Activated CD4-positive, alpha-beta memory T cell treated with anti-CD3 and anti-CD28 coated beads, Interleukin-2, amount 10 ng/mL, durations not matched to agents 7 days and 5 days (primary cell): ENCODE measurements at regions not wholly inside any gene's neighbourhood (a gene's known extent, or its start where the extent isn't known, plus 50 kb on each side); places are given as distances from the start of the nearest gene placed in this dataset.

Experiments used
- CTCF ChIA-PET: fragments of 350-600 bp; sonication (Branson Sonifier 250); formaldehyde crosslinking; loops from one replicate; lab custom pipeline; 2021; ENCODE audit warnings: antibody characterized with exemption, inconsistent platforms; lab: Charles Lee
- POLR2A ChIA-PET: fragments of 350-600 bp; sonication (Branson Sonifier 250); formaldehyde crosslinking; loops from one replicate; lab custom pipeline; 2021; ENCODE audit warnings: antibody characterized with exemption; lab: Charles Lee
- DNase-seq: peaks from one replicate; pipeline ENCODE4 v3.0.0-alpha.2; 2020
- H3K27ac Mint-ChIP-seq: one replicate; pipeline ENCODE4 v1.8.0; 2021; ENCODE audit warnings: mild to moderate bottlenecking, mixed read lengths
- H3K27me3 Mint-ChIP-seq: one replicate; pipeline ENCODE4 v1.8.0; 2021; ENCODE audit warnings: mixed read lengths
- H3K36me3 Mint-ChIP-seq: one replicate; pipeline ENCODE4 v1.8.0; 2021; ENCODE audit warnings: low read depth, mixed read lengths
- H3K4me1 Mint-ChIP-seq: one replicate; pipeline ENCODE4 v1.8.0; 2021; ENCODE audit warnings: mixed read lengths
- H3K4me3 Mint-ChIP-seq: one replicate; pipeline ENCODE4 v1.8.0; 2021; ENCODE audit warnings: mild to moderate bottlenecking, mixed read lengths
- H3K9me3 Mint-ChIP-seq: one replicate; pipeline ENCODE4 v1.8.0; 2021; ENCODE audit warnings: mixed read lengths

DNA sequence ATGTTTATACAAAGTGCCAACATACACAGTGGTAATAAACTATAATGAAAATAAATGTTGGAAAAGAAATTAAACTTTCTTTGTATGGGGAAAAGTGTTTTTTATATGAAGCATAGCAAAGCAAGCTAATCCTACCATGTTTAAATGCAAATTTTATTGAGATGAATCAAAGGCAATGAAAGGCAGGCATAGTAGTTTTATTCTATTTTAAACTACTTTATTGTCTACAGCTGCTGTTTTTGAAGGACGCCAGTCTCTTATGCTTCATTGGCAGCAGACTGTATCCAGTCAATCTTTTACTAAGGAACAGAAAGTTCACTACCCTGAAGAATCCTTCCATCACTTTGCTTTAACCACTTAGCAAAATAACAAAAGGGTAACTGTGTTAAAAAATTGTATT is 761.0 kb downstream of the ROBO2 start:
- Mint-ChIP-seq H3K27ac (no peak overlapping the region), H3K36me3 (no peaks in the 10 kb centered on the region), H3K9me3 (peaks cover 13% of the 10 kb centered on the region), H3K27me3 (no peaks in the 10 kb centered on the region), H3K4me1 (no peaks in the 10 kb centered on the region), H3K4me3 (no peak overlapping the region)
- CTCF ChIA-PET = no interaction called here
- POLR2A ChIA-PET = no interaction called here
- DNase-seq = no peak

DNA sequence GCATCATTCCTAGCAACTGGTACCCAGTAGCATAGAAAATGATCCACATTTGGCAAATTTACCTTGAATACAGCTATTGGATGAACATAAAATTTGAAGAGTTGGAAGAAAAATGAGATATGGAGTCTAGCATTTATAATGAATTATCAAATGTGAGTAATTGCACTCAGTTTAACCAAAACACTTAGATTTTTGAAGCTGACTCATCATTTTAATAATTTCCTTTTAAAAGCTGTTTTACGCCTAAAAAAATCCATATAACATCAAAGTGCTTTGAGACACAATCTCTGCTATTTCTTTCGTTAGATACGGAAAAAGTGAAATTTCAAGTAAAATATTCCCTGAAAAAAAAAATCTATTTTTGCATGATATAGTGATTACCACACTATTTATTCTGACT is 767.4 kb downstream of the ROBO2 start:
- POLR2A ChIA-PET = no interaction called here
- DNase-seq = no peak
- Mint-ChIP-seq H3K4me1 (no peaks in the 10 kb centered on the region), H3K36me3 (no peaks in the 10 kb centered on the region), H3K27me3 (no peaks in the 10 kb centered on the region), H3K9me3 (peaks cover 9% of the 10 kb centered on the region), H3K4me3 (no peak overlapping the region), H3K27ac (no peak overlapping the region)
- CTCF ChIA-PET = no interaction called here

DNA sequence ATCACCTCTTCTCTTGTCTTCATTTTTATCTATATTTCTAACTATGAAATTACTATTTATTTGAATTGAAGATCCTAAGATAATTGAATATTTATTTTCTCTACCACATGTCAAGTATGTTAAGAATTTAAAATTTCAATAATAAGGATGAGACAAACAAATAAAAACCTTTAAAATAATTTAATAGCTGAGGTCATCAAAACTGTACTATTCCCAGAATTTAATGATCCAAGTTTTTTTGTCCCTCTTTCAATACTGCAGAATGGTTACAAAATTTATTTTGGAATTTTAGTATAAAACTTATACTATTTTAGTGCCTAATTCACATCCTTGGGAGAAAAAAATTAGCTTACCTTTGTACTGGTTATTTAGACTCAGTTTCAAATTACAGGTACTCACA is 774.9 kb downstream of the ROBO2 start:
- POLR2A ChIA-PET = no interaction called here
- CTCF ChIA-PET = no interaction called here
- Mint-ChIP-seq H3K9me3 (no peaks in the 10 kb centered on the region), H3K27me3 (no peaks in the 10 kb centered on the region), H3K4me3 (no peak overlapping the region), H3K4me1 (no peaks in the 10 kb centered on the region), H3K27ac (no peak overlapping the region), H3K36me3 (no peaks in the 10 kb centered on the region)
- DNase-seq = no peak

DNA sequence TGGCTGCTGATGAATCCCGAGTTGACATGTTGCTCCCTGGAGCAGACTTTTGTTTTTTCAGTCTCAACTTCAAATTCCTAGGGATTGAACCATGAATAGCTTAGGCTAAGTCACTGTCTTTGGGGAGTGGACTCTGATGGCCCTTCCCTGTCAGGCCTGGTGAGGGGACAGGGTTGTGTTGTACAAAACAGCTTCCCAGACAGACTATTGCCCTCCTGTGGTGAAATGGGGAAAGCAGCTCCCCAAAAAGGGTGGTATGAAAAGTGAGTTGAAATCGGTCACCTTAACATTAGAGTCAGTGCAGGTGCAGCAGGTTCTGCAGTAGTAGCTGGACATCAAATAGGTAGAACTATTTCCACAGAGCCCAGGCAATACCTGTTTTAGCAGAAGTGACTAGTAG is 775.6 kb downstream of the ROBO2 start:
- Mint-ChIP-seq H3K9me3 (no peaks in the 10 kb centered on the region), H3K27me3 (no peaks in the 10 kb centered on the region), H3K36me3 (no peaks in the 10 kb centered on the region), H3K4me1 (no peaks in the 10 kb centered on the region), H3K27ac (no peak overlapping the region), H3K4me3 (no peak overlapping the region)
- CTCF ChIA-PET = no interaction called here
- no peak for DNase-seq
- POLR2A ChIA-PET = no interaction called here

DNA sequence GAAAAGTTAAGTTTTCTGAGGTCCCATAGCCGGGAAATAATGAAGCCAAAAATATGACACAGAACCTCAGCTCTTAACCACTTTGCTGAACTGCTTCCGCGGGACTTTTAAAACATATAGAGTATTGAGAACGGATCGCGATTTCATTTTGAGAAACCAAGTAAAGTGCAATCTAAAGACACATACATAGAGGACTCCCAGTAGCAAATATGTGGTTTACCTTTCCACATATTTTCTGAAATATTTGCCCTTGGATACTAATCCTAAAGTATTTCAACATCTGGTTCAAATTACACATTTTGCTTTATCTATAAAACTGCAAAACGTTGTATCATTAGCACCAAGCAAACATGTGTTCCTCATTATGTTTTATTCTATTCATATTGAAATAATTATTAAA is 776.5 kb downstream of the ROBO2 start:
- Mint-ChIP-seq H3K27me3 (no peaks in the 10 kb centered on the region), H3K36me3 (no peaks in the 10 kb centered on the region), H3K4me1 (no peaks in the 10 kb centered on the region), H3K9me3 (no peaks in the 10 kb centered on the region), H3K27ac (no peak overlapping the region), H3K4me3 (no peak overlapping the region)
- CTCF ChIA-PET = no interaction called here
- DNase-seq = no peak
- POLR2A ChIA-PET = no interaction called here

DNA sequence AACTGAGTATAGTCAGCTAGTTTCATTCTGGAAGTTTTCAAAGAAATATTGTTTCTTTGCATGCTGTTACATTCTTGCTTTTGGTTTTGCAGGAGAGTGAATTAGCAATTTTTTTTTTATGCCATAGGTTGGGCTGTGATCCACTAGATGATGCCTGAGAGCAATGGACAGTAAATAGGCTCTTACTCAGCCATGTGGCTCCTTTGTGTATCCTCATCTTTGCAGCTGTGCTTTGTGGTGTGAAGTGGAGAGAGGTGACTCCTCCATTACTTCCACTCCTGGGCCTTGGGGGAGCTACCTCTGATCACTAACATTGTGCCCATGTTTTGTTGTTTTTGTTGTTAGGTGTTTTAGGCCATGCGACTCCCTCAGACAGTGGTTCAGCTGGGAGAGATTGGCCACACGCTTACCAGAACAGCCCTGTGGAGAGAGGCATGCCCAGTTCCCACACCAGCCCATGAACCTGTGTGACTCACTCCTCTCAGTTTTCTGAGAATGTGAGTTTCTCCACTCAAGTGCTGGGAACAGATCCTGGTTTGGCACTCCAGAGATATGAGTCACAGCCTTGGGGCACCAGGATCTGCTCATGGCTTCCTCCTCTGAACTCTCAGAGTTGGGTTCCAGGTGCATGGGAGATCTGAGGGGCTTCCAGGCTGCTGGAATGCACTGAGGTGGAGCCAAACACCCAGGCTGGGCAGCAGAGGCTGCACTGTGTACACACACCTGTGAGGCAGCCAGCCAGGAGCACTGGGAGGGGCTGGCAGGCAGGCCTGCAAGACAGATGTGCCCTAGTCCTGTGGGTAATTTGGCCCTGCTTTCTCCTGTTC is 785.3 kb downstream of the ROBO2 start:
- ChIA-PET CTCF (no interaction called here), POLR2A (no interaction called here)
- no peak overlapping the region for H3K4me3 Mint-ChIP-seq
- H3K27me3 Mint-ChIP-seq = no peaks in the 10 kb centered on the region
- H3K9me3 Mint-ChIP-seq = peaks cover 7% of the 10 kb centered on the region
- DNase-seq = no peak
- no peak overlapping the region for H3K27ac Mint-ChIP-seq
- no peaks in the 10 kb centered on the region for H3K36me3 Mint-ChIP-seq
- no peaks in the 10 kb centered on the region for H3K4me1 Mint-ChIP-seq

DNA sequence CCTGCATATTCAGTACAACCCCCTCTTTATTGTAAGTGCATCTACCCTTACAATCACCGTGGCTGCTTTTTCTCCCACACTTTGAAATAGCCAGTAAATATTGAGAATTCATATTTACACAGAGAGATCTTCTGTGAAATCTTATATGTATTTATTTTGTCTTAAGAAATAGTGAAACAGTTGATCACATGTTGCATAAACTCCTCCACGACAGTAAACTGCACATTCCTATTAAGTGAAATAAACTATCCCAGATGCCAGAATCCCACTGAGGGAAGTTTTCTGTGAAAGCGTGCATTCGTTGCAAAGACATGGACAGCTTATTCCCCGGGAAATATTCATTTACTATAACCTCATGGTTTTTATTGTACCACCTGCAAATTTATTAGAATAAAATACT is 796.0 kb downstream of the ROBO2 start:
- Mint-ChIP-seq H3K27ac (no peak overlapping the region), H3K9me3 (peaks cover 11% of the 10 kb centered on the region), H3K36me3 (no peaks in the 10 kb centered on the region), H3K4me3 (no peak overlapping the region), H3K27me3 (no peaks in the 10 kb centered on the region), H3K4me1 (no peaks in the 10 kb centered on the region)
- DNase-seq = no peak
- ChIA-PET POLR2A (no interaction called here), CTCF (no interaction called here)

DNA sequence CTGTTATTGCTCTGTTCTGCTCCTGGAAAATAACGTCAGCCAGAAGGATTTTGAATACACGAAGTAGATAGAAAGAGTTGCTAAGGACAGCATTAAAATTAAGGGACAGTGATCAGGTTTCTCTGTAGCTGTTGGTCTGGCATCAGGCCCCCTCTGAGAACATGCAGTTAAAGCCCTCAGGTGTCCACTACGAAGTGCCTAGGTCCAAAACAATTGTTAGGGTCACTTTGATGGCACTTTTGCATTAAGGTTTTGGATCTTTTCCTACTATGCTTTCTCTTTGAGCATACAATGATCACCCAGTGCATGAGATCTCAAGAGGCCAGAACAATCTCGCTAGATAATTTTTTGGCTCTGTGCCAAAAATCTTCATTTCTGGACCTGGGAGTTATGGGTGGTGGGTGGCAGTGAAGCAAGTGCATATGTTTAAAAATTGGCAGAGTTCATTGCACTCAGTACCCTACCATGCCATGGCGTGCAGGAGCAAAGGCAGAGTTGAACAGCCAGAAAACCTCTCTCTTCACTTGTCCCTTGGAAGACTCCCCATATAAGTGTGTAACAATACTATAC is 797.6 kb downstream of the ROBO2 start:
- no peaks in the 10 kb centered on the region for H3K36me3 Mint-ChIP-seq
- no peaks in the 10 kb centered on the region for H3K27me3 Mint-ChIP-seq
- H3K4me3 Mint-ChIP-seq = no peak overlapping the region
- no peak overlapping the region for H3K27ac Mint-ChIP-seq
- ChIA-PET CTCF (no interaction called here), POLR2A (no interaction called here)
- no peak for DNase-seq
- no peaks in the 10 kb centered on the region for H3K4me1 Mint-ChIP-seq
- peaks cover 21% of the 10 kb centered on the region for H3K9me3 Mint-ChIP-seq

DNA sequence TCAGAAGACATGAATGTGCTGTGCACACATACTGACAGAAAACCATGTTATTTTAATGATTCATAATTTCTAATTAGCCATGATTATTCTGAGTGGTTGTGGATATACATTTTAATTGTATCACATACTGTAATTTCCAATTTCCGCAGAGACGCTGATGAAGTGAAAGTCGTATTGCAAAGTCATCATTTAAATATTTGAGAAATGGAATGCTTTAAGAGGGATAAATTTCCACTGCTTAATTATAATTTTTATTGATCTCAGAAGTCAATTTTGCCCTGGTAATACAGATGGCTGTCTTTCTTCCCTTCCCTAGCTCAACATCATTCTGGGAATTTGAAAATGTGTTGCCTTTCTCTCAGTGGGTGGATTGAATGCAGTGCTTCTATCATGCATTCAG is 819.3 kb downstream of the ROBO2 start:
- ChIA-PET CTCF (no interaction called here), POLR2A (no interaction called here)
- H3K4me3 Mint-ChIP-seq = no peak overlapping the region
- DNase-seq = no peak
- H3K4me1 Mint-ChIP-seq = no peaks in the 10 kb centered on the region
- no peaks in the 10 kb centered on the region for H3K27me3 Mint-ChIP-seq
- H3K36me3 Mint-ChIP-seq = no peaks in the 10 kb centered on the region
- H3K9me3 Mint-ChIP-seq = peaks cover 9% of the 10 kb centered on the region
- H3K27ac Mint-ChIP-seq = no peak overlapping the region

DNA sequence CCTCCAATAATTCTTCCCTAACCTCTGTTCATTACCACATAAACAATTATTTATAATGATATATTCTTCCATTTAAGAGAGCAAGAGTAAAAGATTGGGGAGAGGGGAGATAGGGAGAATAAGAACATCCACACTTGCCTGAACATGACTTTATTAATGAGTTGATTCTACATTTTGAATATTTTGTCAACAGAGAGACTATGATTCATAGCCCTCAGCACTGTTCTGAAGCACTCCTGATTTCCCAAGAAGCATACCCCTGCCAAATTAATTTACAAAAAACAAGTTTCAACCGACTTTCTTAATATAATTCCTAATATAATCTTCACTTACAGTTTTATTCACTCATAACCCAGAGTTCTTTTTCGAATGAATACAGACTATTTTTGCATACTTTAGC is 828.8 kb downstream of the ROBO2 start:
- Mint-ChIP-seq H3K27me3 (no peaks in the 10 kb centered on the region), H3K9me3 (peaks cover 11% of the 10 kb centered on the region), H3K36me3 (no peaks in the 10 kb centered on the region), H3K4me1 (no peaks in the 10 kb centered on the region), H3K27ac (no peak overlapping the region), H3K4me3 (no peak overlapping the region)
- POLR2A ChIA-PET = no interaction called here
- DNase-seq = no peak
- CTCF ChIA-PET = no interaction called here

DNA sequence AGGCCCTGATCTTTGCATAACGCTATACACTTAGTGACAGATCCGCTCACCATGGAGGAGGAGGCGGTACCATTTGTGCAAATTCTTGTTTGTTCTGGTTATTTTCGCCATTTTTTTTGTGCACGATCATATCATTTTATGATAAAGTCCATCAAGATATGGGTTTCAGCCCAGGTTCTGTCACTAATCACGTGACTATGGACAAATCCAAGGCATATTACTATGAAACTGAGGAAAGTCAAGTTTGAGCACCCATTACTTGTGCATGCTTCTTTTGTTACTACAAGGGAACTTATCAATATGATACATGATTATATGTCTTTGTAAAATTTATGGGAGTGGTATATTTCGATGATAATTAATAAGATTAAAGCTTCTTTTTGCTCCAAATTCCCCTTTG is 829.5 kb downstream of the ROBO2 start:
- ChIA-PET POLR2A (no interaction called here), CTCF (no interaction called here)
- no peak for DNase-seq
- Mint-ChIP-seq H3K9me3 (peaks cover 12% of the 10 kb centered on the region), H3K27me3 (no peaks in the 10 kb centered on the region), H3K4me3 (no peak overlapping the region), H3K36me3 (no peaks in the 10 kb centered on the region), H3K27ac (no peak overlapping the region), H3K4me1 (no peaks in the 10 kb centered on the region)

DNA sequence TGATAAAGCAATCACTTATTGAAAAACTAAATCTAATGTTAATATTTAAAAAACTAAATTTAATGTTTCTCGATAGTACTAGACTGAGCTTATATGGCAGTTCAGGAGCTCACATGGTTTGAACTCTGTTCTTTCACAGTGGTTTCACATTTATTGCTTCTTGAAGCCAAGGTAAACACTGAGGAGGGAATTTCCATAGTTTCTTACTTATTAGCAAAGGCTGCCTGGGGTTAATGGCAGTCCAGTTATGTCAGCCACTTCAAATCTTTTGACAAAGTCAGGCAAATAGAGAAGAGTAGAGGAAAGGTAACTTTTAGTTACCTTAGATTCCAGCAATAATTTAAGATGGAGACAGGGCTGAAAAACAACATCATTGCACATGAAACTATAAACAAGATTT is 831.5 kb downstream of the ROBO2 start:
- H3K4me3 Mint-ChIP-seq = no peak overlapping the region
- H3K9me3 Mint-ChIP-seq = peaks cover 17% of the 10 kb centered on the region
- no peaks in the 10 kb centered on the region for H3K27me3 Mint-ChIP-seq
- H3K27ac Mint-ChIP-seq = no peak overlapping the region
- no peaks in the 10 kb centered on the region for H3K4me1 Mint-ChIP-seq
- CTCF ChIA-PET = no interaction called here
- POLR2A ChIA-PET = no interaction called here
- no peaks in the 10 kb centered on the region for H3K36me3 Mint-ChIP-seq
- no peak for DNase-seq

DNA sequence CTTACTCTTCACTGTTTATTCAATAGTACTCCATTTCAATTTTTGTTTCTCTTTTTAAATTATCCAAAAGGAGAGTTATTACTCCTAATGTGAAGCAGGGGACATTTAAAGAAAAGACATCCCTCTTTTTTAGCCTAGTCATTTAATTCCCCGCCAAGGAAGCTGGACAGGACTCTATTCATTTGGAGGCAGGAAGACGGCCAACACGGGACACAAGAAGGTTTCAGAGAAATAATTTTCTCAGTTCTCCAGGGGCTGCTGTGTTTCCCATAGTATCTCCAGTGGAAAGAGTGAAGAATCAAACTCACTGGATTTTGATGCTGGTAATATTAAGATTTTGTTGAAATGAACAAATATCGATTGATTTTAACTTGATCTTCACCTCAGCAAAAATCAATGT is 833.7 kb downstream of the ROBO2 start:
- H3K4me3 Mint-ChIP-seq = no peak overlapping the region
- peaks cover 22% of the 10 kb centered on the region for H3K9me3 Mint-ChIP-seq
- H3K27ac Mint-ChIP-seq = no peak overlapping the region
- no peaks in the 10 kb centered on the region for H3K27me3 Mint-ChIP-seq
- no peaks in the 10 kb centered on the region for H3K36me3 Mint-ChIP-seq
- DNase-seq = no peak
- ChIA-PET CTCF (no interaction called here), POLR2A (no interaction called here)
- H3K4me1 Mint-ChIP-seq = no peaks in the 10 kb centered on the region

DNA sequence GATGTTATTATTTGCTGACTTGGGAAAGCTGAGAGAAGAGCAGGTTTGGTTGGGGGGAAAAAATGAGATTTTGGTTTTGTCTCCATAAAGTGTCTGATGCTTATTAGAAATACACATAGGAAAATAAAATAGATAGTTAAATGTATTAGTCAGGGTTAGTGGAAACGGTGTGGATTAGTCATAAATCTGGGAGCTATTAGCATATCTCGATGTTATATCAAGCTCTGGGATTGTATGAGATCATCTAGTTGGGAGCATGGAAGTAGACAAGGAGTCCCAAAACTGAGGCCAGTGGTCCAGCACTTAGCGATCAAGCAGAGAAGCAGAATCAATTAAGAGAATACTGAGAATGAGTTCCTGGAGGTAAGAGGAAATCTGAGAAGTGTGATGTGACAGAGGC is 845.5 kb downstream of the ROBO2 start:
- Mint-ChIP-seq H3K27ac (no peak overlapping the region), H3K9me3 (peaks cover 7% of the 10 kb centered on the region), H3K4me1 (no peaks in the 10 kb centered on the region), H3K27me3 (no peaks in the 10 kb centered on the region), H3K36me3 (no peaks in the 10 kb centered on the region), H3K4me3 (no peak overlapping the region)
- DNase-seq = no peak
- CTCF ChIA-PET = no interaction called here
- POLR2A ChIA-PET = no interaction called here
